ENCODE measurements at regions not wholly inside any gene's neighbourhood (a gene's known extent, or its start where the extent isn't known, plus 50 kb on each side); places are given as distances from the start of the nearest gene placed in this dataset.
A peak's percentile ranks its signal among the peaks of the same experiment; 100 is the strongest.
"Not testable (repeated sequence)": the region's sequence is repeated elsewhere in the genome, so short reads cannot be mapped to it uniquely, and the experiment has no call there.

DNA sequence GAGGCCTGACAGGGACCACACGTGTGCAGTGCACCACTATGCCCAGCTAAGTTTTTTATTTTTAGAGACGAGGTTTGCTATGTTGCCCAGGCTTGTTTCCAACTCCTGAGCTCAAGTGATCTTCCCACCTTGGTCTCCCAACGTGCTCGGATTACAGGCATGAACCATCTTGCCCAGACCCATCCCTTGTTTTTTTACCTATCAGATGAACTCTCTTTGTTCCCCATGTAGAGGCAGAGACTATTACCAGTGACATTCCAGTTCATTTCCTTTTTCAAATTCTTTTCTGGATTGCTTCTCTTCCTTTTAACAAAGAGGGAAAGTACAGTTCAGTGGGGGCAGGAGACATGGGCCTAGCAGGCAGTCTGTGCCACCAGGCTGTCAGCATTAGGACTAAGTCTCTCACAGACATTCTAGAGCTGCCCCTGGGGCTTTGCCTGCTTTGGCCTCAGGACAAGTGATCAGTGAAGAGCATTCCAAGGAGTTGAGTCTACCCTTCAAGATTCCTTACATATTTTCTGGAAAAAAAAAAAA lies 103.5 kb upstream of the SLC7A14 start:
- Histone ChIP-seq H2AFZ (ENCODE audit: low read depth) (peak overlapping the region; percentile 71), H3K9me3 (no peaks in the 10 kb centered on the region), H3K4me2 (0 out of 2 replicates have a peak overlapping the region, but pooled peaks have one; percentile 2), H4K20me1 (ENCODE audit: insufficient read depth) (no peaks in the 10 kb centered on the region), H3K27ac (ENCODE audit: low read depth in 2 of 2, low read length in 1 of 2) (peak overlapping the region; percentile 48 to 78; a peak in 3 of 4 replicates), H3K9me2 (no peaks in the 10 kb centered on the region), H3K79me2 (ENCODE audit: insufficient read depth) (no peaks in the 10 kb centered on the region), H3K4me1 (ENCODE audit: control insufficient read depth in 1 of 2, insufficient read depth in 2 of 2, low read depth in 1 of 2, low read length in 1 of 2) (peaks cover 3 to 19% of the 10 kb centered on the region in 2 experiments; a peak in 3 of 4 replicates), H3K9ac (peak overlapping the region; percentile 22), H3K27me3 (ENCODE audit: insufficient read depth) (no peaks in the 10 kb centered on the region), H3K4me3 (ENCODE audit: low read depth in 2 of 2, low read length in 1 of 2) (no peak overlapping the region), H3K36me3 (replicated peaks in 1 of 2; ENCODE audit: control insufficient read depth in 1 of 2, insufficient read depth in 2 of 2, low read length in 1 of 2) (no peaks in the 10 kb centered on the region), H3F3A (replicated peaks; ENCODE audit: insufficient read depth) (peaks cover 20% of the 10 kb centered on the region)
- TF ChIP-seq POLR2AphosphoS5 (IDR thresholded peaks at IDR 0.05; ENCODE audit: low read depth, low read length) (0 out of 2 replicates have a peak, but pooled peaks have one; percentile 33), TAF1 (IDR thresholded peaks at IDR 0.05; ENCODE audit: borderline replicate concordance, low read depth, low read length) (peak; percentile 25; the same call in 1 of the 2 replicates), ELF1 (IDR thresholded peaks at IDR 0.05) (no peak), FOSL2 (IDR thresholded peaks at IDR 0.05; ENCODE audit: borderline replicate concordance, low read depth) (peak; percentile 64; the same call in 1 of the 2 replicates), TEAD4 (IDR thresholded peaks at IDR 0.05; ENCODE audit: borderline replicate concordance, insufficient read depth) (peak; percentile 93), RCOR1 (IDR thresholded peaks at IDR 0.05; ENCODE audit: low read length) (no peak), MXI1 (IDR thresholded peaks at IDR 0.05; ENCODE audit: low read depth, low read length) (no peak), MEF2A (IDR thresholded peaks at IDR 0.05; ENCODE audit: borderline replicate concordance, low read depth) (peak; percentile 31; the same call in 1 of the 2 replicates), EP300 (IDR thresholded peaks at IDR 0.05; ENCODE audit: borderline replicate concordance in 1 of 2, low read depth in 1 of 2, low read length in 1 of 2) (peak in 1 of 2 experiments; percentile 78; a peak in 2 of 4 replicates), NRF1 (IDR thresholded peaks at IDR 0.05; ENCODE audit: low read depth, low read length) (no peak), JUND (IDR thresholded peaks at IDR 0.05) (peak; percentile 68; the same call in 1 of the 2 replicates), RXRA (IDR thresholded peaks at IDR 0.05; ENCODE audit: borderline replicate concordance, low read depth) (peak; percentile 44), YY1 (IDR thresholded peaks at IDR 0.05; ENCODE audit: low read depth) (peak; percentile 57; the same call in 1 of the 2 replicates), NFIC (IDR thresholded peaks at IDR 0.05; ENCODE audit: borderline replicate concordance) (peak; percentile 80), SMC3 (IDR thresholded peaks at IDR 0.05; ENCODE audit: low read depth, low read length) (no peak; the same call in 1 of the 2 replicates), TCF12 (IDR thresholded peaks at IDR 0.05) (peak; percentile 80), FOXM1 (IDR thresholded peaks at IDR 0.05; ENCODE audit: low read depth) (peak; percentile 24; the same call in 1 of the 2 replicates)
- TF ChIP-seq, protein P1, sequence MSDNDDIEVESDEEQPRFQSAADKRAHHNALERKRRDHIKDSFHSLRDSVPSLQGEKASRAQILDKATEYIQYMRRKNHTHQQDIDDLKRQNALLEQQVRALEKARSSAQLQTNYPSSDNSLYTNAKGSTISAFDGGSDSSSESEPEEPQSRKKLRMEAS (IDR thresholded peaks at IDR 0.05; ENCODE audit: low read depth): peak; percentile 63; the same call in 1 of the 2 replicates
- TF ChIP-seq, protein P2, sequence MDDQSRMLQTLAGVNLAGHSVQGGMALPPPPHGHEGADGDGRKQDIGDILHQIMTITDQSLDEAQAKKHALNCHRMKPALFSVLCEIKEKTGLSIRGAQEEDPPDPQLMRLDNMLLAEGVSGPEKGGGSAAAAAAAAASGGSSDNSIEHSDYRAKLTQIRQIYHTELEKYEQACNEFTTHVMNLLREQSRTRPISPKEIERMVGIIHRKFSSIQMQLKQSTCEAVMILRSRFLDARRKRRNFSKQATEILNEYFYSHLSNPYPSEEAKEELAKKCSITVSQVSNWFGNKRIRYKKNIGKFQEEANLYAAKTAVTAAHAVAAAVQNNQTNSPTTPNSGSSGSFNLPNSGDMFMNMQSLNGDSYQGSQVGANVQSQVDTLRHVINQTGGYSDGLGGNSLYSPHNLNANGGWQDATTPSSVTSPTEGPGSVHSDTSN (IDR thresholded peaks at IDR 0.05): peak; percentile 66; the same call in 1 of the 2 replicates
- peak; percentile 4 for DNase-seq
- CTCF ChIA-PET: interaction anchor here (0.7 to 5.4 kb wide), 15 partner anchors 9 to 277 kb away, joined by 3 to 75 read pairs (median 4); partner anchors contain the start of gene CLDN11
- WGBS (ENCODE audit: low lambda C conversion rate): 47% methylated on average over 4 of the region's 4 CpGs
- POLR2A ChIA-PET: no interaction called here

DNA sequence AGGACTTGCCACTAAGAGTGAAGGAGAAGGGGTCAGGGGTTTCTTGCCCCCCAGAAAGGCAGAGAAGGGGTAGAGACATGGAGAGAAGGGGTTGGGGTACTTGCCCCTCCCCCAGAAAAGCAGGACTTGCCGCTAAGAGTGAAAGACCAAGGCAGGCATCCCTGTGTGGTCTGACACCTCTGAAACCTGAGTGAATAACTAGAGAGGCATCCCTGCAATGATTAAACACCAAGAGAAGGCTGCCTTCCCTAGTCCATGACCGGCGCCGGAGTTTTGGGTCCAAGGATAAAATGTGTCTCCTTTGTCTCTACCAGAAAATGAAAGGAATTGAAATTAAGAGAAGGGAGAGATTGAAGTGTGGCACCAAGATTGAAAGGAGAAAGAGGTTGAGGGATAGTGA lies 102.3 kb upstream of the SLC7A14 start:
- DNase-seq; H3K27me3 ChIP-seq (ENCODE audit: insufficient read depth); H3K4me3 ChIP-seq (ENCODE audit: low read depth in 2 of 2, low read length in 1 of 2); H3K4me2 ChIP-seq; H3K36me3 ChIP-seq (replicated peaks in 1 of 2; ENCODE audit: control insufficient read depth in 1 of 2, insufficient read depth in 2 of 2, low read length in 1 of 2); H3K9ac ChIP-seq; CTCF ChIA-PET; POLR2A ChIA-PET; H2AFZ ChIP-seq (ENCODE audit: low read depth); H3K27ac ChIP-seq (ENCODE audit: low read depth in 2 of 2, low read length in 1 of 2); H3K9me3 ChIP-seq; H3K79me2 ChIP-seq (ENCODE audit: insufficient read depth); H3K9me2 ChIP-seq; H4K20me1 ChIP-seq (ENCODE audit: insufficient read depth): not testable (repeated sequence)
- H3K4me1 ChIP-seq (ENCODE audit: control insufficient read depth in 1 of 2, insufficient read depth in 2 of 2, low read depth in 1 of 2, low read length in 1 of 2): peaks cover 3 to 19% of the 10 kb centered on the region in 2 experiments; a peak in 3 of 4 replicates
- peaks cover 20% of the 10 kb centered on the region for H3F3A ChIP-seq (replicated peaks; ENCODE audit: insufficient read depth)
- WGBS (ENCODE audit: low lambda C conversion rate): 96% methylated on average over 4 of the region's 4 CpGs

Measured in SK-N-SH (cell line).